HG02885 (cell line): ENCODE measurements at regions not wholly inside any gene's neighbourhood (a gene's known extent, or its start where the extent isn't known, plus 50 kb on each side); places are given as distances from the start of the nearest gene placed in this dataset.
"Not testable (repeated sequence)": the region's sequence is repeated elsewhere in the genome, so short reads cannot be mapped to it uniquely, and the experiment has no call there.

ENCODE experiments used
- ATAC-seq: cut with Tn5 transposase; IDR thresholded peaks from one replicate; pipeline ENCODE4 v1.9.1; 2021; ENCODE audit warnings: mild to moderate bottlenecking; ENCODE audit not compliant: unreplicated experiment, poor library complexity

DNA sequence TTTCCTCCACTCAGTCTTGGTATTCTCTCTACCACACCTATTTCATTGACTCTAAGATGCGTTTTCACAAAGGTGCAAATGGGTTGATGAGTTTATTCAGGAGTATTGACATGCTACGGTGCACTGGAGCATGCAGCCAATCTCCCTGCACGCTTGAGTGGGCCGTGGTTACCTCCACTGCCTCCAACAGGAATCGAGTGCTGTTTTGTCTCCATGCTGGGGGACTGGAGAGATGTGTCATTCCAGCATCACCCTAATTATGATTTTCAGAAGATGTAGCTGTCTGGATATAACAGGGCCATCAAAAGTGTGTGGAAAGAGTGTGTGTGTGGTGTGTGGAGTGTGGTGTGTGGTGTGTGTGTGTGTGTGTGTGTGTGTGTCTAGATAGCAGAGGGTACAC lies 351.6 kb upstream of the ZFHX3 start:
- ATAC-seq, result no peak

DNA sequence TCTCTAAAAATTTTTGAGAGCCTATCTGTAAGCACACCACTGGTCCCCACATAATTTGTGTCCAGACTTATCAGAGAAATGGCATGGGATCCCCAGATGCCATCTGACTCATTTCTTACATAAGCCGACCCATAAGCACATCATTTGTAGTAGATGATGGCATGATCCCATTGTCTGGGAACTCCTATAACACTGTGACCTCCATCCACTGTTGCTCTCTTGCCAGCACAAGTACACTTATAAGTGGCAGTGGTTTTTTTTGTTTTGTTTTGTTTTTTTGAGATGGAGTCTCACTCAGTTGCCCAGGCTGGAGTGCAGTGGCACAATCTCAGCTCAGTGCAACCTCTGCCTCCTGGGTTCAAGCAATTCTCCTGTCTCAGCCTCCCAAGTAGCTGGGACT lies 350.7 kb upstream of the ZFHX3 start:
- ATAC-seq, result not testable (repeated sequence)

DNA sequence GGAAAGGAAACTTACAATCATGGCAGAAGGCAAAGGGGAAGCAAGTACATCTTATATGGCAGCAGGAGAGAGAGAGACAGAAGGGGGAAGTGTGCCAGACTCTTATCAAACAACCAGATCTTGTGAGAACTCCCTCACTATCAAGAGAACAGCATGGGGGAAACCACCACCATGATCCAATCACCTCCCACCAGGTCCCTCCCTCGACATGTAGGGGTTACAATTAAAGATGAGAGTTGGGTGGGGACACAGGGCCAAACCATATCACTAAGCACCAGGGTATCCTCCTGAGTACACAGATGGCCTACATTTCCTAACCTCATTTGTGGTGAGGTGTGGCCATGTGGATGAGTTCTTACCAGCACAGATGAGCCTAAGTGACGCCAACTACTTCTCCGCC lies 348.6 kb upstream of the ZFHX3 start:
- no peak for ATAC-seq

DNA sequence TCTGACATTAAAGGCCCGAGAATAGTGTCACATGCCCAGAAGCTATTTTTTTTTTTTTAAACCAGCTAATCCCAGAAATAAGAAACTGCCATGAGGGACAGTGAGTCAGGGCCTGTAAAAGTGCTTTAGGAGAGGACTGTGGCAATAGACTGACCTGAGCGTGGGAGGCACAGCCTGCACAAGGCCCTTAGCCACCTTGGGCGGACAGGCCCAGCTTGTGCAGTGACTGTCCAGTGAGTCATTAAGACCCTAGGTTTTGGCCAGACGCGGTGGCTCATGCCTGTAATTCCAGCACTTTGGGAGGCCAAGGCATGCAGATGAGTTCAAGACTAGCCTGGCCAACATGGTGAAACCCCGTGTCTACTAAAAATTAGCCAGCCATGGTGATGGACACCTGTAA lies 343.0 kb upstream of the ZFHX3 start:
- no peak for ATAC-seq

DNA sequence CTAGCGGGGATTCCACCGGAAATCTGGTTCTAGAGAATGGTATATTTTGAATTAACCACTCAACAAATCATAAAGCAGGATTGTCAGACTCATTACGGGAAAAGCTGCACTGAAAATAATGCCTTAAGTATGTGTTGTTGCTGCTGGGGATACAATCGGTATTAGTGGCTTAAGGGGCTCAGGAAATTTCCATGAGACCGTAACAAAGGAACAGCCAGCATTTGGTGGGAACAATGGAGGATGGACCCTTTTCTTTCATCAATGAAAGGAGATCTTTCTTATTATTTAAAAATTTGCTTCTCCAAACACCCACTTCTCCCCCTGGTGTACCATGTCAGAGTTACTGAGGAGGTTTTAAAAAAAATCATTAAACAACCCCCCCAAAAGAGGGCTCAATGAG lies 342.6 kb upstream of the ZFHX3 start:
- ATAC-seq, result no peak

DNA sequence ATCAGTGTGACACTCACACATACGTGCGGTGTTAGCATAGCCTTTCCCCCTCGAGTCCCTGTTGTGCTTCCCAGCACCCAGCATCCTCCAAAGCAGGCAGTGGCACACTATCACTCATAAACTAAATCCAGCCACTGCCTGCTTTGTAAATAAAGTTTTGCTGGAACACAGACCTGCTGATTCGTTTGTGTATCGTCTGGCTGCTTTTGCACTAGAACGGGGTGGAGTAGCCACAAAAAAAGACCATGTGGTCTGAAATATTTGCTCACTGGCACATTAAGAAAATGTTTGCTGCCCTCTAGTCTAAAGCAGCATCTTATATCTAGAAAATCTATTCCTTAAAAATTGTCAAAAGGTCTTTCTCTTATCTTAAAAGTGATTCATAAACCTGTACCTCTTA lies 341.2 kb upstream of the ZFHX3 start:
- ATAC-seq, result no peak

DNA sequence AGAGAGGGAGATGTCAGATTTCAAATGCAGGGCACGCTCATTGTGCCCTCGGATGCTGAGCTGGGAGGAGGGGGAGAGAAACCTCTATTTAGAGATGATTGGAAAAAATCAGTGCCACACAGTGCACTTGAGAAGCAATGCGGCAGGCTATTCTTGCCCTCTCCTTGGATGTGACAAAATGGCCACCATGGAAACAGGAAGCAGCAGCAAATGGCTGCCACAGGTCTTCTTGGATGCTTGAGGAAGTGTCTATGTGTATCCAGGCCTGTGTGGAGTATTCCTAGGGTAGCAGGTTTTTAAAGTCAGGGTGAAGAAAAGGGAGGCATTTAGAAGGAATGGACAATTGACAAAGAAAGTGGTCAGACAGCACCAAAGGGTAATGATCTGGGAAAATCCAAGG lies 340.1 kb upstream of the ZFHX3 start:
- ATAC-seq, result no peak

DNA sequence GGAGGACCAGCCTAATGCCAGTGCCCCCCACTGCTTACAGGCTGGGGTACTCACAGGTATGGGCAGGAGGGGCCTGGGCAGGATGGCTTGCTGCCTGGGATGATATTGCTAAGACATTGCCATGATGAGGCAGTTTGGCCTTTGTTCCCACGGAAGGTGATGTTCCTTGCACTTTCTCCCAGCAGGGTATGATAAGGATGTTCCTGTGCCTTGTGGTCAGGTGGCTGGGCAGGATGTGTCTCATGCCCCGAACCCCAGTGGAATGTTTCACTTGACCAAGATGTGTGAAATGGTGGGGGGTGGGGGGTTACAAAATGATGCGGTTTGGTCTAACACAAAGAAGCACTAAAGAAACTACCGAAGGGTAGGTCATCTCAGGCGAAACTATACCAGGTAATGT lies 337.8 kb upstream of the ZFHX3 start:
- ATAC-seq, result no peak

DNA sequence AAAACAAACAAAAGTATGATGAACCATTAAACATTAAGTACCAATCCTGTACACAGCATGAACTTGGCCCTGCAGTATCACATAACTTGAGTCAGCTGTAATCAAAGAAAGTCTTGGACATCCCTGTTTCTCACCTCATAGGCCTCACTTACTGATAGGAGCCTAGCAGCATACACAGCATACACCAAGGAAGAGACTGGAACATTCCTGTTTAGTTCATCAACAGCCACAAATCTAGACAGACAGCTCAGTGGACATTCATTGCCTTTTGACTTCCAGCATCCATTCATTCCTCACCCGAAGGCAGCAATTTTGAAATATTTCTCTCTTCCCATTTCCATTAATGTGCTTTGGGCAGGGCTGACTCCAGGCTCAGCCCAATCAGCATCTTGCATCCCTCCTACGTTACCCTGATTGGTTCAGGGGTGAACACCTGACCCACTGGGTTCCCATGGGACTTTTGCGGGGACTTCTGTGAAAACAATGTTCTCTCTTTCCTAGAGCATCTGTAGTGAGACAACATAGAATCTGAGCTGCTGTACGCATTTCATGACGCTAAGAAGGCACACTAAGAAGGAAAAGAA lies 336.7 kb upstream of the ZFHX3 start:
- ATAC-seq, result no peak

DNA sequence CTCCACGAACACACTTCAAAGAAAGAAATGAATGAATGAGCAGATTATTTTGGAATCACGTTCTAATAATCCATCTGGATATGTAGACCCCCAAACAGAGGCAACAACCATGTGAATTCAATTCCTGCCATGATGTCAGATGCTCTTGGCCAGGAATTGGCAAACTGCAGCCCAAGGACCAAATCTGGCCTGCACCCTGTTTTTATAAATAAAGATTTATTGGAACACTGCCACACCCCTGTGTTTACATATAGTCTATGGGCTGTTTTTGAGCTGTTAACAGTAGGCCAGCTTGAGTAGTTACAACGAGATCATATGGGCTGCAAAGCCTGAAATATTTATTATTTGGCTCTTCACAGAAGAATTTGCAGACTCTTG lies 336.0 kb upstream of the ZFHX3 start:
- no peak for ATAC-seq

DNA sequence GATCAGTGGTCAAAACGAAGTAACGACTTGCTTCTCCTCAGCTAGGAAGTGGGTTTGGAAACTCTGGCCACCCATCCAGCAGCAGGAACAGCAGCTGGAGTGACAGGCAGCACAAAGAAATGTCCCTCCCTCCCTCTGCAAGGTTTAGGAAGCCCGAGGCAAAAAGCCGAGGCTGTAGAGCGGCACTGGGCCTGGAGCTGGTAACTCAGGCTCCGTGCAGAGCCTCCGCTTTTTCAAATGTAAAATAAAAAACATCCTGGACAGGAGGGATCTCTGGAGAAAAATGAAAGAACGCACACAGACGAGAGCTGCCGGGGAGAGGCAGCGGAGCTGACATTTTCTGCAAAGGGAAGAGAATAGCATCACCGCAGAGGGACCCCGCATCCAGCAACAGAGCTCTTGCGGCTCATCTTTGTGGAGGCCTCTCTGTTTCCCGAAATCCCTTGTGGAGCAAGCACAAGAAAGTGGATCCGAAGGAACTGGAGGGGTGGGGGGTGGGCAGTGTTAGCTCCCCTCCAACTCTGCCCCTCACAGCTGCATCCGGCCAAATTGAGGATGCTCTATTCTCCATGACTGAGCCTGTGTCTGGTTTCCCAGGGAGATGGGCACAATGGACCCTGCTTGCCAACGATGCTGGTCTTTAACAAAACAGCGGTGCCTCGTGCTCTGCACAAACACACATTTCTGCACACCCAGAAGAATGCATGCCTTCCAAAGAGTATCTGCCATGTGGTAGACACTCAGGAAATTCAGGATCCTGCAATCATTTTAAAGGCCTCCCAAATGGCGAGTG lies 335.5 kb upstream of the ZFHX3 start:
- no peak for ATAC-seq

DNA sequence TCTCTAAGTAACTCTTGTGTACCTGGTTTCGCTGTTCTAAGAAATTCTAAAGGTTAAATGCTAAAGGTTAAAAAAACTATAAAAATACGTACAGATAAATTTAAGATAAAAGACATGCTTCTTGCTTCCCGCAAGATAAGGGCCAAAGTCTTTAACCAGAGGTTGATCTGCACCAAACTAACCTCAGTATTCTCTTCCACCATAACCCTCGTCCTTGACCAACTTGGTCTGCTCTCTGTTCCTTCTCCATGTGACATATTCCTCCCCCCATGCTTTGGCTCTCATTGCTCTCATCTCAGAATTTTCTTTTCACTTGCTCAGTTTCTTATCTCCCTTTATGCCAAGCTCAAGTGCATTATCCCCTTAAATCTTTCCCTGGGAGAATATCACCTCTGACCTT lies 330.5 kb upstream of the ZFHX3 start:
- ATAC-seq, result no peak

DNA sequence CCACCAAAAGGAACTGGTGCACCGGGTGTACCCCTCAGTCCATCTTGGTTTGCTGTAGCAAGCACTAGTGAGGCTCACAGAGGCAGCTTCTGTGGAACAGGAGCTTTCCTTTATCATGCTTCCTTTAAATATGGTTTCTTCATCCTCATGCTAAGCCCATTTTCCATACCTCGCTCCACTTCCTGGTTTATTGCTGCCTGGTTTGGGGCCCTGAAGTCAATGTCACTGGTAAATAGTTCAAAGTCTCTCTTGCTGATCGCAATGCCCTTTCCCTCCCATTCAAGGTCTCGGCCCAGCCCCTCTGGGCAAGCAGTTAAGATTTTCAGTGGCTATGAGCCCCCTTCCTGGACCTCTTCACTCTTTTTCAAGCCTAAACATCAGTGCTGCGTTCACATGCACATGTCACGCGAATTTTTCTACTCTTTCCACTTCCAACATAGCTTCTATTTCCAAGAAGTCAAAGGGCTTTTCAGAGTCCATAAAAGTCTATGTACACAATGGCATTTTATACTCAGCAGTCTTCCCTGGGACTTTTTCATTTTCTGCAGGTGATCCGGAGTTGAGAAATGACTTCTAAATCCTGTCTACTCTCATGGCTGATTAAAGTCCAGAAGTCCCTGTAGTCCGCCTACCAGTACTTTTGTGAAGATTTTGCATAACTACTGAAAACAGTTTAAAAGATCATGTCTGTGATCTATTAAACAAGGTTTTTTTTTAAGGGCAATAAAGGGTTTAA lies 323.8 kb upstream of the ZFHX3 start:
- ATAC-seq, result no peak

DNA sequence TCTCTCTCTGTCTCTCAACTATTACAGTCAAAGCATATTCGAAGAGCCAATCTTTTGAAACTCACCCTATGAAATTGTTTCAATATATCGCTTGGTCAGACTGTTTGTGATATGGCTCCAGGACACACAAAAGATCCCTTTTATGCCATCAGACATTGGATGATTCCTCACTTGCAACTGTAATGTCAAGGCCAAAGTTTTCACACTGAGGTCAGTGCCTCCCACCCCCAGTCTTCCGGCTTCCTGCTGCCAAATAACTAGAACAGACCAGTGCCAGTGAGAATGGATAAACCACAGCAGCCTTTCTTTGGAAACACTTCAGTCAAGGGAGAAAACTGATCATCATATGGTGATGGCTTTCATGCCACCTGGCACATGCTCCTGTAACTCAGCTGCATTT lies 321.9 kb upstream of the ZFHX3 start:
- no peak for ATAC-seq

DNA sequence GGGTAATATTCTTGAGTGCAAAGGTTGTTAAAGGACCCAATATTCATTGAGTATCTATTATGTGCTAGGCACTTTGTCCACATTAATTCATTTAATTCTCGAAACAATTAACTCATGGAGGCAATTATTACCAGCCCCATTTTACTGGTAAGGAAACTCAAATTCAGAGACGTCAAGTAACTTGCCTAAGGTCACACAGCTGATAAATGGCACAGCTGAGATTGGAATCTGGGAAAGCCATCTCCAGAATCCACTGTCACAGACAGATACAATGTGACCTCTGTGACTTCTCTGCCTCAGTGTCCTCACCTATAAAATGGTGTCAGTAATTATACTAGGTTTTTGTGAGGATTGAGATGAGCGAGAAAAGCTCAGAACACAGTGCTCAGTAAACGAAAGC lies 320.8 kb upstream of the ZFHX3 start:
- no peak for ATAC-seq

DNA sequence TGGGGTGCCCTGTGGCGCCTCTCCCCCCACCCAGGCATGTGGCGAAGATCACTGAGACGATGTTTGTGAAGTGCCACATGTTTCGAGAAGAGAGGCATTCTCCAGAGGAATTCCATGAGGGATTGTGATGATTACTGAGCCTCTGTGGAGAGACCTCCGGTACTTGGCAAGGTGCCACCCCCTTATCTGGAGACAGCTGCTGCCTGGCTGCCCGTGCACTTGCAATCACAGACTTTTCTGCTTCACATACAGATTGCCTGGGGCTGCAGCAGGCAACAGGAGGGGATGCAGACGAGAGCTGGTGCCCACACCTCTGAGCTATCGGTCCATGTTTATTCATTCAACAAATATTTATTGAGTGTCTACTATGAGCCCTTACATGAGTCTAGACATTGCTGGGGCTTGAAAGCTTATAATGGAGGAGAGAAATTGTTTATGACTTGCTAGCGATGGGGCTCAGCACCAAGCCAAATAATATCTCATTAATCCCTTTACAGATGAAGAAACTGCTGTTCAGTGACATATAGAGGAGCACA lies 317.2 kb upstream of the ZFHX3 start:
- ATAC-seq, result no peak

DNA sequence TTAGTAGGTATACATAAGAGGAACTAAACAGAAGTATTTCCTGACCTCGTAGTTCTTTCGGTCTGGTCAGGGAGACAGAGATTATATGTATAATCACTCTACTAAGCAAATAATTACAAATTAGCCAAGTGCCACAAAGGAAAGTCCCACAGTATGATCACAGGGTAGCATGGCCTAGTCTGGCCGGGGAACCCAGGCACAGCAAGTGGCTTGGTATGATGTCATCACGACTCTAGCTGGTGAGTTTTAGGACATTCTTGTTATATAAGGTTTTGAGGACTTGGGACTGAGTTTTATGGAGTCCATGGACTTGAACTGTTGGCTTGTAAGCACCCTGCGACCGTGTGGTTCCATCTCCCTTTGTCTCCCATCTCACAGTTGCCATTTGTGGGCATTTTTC lies 316.5 kb upstream of the ZFHX3 start:
- no peak for ATAC-seq

DNA sequence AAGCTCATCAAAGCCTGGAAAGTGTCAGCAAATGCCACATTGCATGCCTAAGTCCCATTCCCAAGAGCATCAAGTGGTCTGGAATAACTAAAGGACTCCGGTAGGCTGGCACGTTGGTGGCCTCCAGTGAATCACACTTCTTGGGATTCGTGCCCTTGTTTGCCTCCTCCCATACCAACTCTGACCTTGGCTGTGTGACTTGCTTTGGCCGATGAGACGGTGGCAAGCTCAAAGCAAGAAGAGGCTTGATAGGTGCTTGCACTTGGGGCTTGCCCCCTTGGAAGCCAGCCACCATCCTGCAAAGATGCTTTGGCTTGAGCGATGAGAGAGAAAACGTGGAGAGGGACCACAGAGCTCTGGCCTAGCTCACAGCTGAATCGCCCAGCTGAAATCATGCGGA lies 313.1 kb upstream of the ZFHX3 start:
- ATAC-seq, result no peak

DNA sequence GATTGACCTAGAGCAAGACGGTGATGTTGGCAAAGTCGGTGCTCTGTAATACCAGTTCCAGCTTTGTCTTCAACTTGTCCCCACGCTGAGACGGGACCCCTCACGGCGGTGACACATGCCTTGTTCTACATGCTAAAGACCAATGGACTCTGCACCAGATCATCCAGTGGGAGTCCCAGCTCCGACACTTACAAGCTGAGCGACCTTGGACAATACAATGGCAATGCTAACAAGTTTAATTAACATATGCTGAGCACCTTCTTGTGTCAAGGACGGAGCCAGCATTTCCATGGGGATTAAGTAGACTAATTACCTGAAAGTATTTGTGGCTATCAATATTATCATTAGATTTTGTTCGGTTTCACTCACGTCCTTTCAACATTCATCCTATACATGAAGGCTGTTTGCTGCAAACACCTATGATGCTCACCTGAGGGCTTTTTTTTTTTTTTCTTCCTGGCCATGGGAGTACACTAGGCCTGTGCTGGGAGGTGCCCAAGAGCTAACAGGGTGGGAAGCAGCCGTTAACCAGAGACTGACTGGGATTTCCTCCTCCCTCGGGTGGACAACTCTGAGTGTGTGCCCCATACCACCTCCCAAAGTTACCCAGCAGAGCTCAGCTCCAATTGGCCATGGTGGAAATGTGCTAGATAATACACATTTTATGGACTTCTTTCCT lies 308.6 kb upstream of the ZFHX3 start:
- no peak for ATAC-seq

DNA sequence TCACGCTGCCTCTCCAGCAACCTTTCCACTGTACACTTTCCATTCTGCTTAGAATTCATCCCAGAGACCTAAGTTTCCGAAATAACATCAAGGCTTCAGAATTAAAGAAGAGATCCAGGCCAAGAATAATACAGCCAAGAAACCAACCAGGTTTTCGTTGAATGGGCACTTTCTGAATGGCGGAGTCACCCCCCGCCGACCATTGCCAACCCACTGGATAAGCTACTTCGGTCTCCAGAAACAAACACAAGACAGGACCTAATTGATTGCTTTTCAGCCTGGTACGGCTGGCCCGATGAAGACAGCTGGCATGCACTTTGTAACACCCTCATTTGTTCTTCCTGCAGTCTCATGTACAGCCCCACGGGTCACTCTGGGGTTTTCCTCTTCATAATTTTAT lies 308.1 kb upstream of the ZFHX3 start:
- no peak for ATAC-seq

DNA sequence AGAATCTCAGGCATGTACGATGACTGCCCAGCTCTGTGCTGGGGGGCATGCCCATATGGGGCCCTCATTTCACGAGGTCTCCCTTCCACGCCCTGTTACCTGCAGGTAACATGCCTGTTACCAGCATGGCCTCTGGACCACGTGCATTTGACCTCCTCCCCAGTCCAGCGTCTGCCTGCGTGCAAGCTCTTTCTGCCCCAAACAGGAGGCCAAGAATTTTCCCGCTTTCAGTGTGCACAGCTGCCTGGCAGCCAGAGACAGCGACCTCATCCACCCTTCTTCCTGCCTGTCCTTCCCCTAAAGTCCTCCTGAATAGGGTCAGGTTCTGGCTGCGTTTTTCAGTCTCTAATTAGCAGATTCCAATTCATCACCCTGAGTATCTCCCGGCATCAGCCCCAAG lies 306.5 kb upstream of the ZFHX3 start:
- ATAC-seq, result no peak
